Hematopoietic multipotent progenitor cell treated with erythropoietin and hydrocortisone succinate and interleukin-3 and kit ligand, for 8 days (in vitro differentiated cells): ENCODE measurements at regions not wholly inside any gene's neighbourhood (a gene's known extent, or its start where the extent isn't known, plus 50 kb on each side); places are given as distances from the start of the nearest gene placed in this dataset.

Source experiments
- DNase-seq: peaks from one replicate; pipeline ENCODE4 v3.0.0-alpha.2; 2015

DNA sequence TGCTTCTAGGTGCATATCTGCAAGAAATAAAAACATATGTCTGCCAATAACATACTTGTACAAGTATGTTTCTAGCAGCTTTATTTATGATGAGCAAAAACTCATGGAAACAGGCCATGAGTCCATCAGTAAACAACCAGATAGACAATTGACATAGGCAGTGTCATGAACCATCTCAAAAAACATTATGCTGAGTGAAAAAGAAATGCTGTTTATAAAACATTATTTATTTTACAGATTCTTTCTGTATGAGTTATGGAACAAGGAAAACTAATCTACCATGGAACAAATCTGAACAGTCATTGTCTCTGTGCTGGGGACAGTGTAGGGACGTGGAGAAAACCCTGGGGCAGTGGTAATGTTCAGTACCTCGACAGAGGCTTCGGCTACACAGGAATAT lies 283.9 kb downstream of the UQCRFS1 start:
- no peak for DNase-seq

DNA sequence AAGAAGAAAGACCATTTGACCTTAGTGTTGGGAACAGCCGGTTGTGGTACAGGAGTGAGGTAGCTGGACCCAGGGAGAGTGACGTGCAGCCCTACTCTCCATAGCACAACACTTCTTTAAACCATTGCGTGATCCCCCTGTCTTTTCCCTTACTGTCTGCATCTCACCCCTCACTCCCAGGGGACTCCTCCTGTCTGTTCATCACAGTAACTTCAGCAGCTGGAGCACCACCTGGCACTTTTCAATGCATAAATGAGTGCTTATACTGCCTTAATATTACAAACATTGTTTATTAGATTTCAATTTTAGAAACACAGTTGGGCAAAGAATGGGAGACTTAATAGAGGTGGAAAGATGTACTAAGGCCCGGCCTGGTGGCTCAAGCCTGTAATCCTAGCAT lies 285.5 kb downstream of the UQCRFS1 start:
- no peak for DNase-seq

DNA sequence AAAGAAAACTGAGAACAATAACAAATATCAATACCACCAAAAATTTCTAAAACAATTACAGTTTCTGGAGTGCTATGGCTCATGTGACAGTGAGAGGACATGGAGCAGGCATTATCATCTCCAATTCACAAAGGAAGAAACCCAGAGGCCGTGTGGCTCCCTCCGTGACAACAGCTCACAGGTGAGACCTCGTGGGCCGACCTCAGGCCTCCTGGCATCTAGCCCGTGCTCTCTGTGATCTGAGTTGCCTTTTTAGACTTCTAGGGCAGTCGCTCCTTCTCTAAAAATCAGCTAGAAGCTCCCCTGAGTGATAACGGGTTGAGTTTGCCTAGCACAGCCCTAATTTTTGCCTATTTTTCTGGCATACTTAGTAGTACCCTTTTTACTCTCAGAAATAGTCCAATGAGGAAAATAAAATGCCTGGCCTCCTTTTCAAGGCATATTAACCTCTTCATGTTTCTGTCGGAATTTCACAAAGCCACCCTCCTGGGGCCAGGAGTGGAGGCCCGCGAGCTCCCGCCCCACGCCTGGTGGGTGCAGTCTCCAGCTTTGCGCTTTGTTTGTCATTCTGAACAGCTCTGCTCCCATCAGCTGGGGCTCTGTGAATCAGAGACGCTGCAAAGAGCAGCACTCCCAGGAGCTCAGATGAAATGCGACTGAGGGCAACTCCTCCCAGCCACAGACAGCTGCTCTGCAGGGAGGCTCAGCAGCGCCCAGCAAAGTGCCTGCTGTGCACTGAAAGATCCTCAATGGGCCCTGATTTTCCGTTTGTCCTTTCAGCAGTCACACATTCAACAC lies 292.5 kb downstream of the UQCRFS1 start:
- DNase-seq: no peak

DNA sequence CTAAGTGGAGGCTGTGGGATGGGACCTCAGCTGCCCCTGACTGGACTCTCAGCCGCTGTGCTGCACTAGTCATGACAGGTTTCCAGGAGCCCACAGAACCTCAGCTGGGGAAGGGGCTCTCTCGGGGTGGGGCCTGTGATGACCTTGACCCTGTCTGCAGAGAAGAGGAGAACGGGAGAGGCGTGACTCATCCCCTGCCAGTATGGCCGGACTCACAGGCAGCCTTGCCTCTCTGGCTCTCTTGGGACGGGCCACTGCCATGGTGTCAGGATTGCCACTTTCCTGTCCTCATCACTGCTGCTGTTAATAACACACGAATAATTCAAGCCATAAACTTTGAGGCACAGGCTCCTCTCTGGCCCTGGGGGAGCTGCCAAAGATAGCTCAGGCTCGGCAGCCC lies 295.3 kb downstream of the UQCRFS1 start:
- no peak for DNase-seq

DNA sequence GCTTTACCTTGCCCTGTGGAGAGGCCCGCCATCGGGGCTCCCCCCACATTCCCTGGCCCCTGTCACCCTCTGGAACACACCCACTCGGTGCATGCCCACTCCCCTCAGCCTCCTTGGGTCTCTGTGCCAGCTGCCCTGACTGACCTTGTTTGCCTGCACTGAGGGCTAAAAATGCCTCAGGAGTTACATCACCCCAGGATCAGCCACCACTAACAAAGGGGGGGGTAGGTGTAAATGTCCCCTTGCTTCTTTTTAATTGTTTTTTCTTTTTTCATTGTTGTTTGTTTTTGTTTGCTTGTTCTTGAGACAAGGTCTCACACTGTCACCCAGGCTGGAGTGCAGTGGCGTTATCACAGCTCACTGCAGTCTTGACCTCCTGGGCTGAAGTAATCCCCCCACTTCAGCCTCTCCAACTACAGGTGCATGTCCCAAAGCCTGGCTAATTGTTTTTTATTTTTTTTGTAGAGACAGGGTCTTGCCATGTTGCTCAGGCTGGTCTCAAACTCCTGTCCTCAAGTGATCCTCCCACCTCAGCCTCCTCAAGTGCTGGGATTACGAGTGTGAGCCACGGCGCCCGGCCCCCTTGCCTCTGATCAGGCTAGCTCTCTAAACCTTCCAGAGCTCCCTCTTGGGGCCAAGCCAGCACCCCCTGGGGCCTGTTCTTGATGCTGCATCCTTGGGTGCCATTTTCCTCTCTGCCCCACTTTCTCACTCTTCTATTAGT lies 297.1 kb downstream of the UQCRFS1 start:
- DNase-seq: no peak

DNA sequence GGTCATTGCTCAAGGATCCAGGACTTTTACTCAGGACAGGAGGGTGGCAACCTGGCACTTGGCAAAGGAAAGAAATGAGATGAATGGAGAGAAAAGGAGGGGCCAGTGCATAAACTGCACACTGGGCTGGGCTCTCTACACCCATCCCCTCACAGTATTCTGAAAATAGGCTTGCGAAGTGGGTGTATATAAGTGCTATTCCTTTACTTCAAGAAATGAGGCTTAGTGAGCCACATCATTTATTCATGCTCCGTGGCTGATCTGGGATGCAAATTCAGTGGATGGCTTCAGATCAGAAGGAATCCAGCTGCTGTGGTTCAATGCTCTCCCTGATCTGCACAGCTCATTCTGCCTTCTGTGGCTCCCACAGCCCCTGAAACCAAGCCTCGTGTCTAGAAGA lies 297.7 kb downstream of the UQCRFS1 start:
- no peak for DNase-seq

DNA sequence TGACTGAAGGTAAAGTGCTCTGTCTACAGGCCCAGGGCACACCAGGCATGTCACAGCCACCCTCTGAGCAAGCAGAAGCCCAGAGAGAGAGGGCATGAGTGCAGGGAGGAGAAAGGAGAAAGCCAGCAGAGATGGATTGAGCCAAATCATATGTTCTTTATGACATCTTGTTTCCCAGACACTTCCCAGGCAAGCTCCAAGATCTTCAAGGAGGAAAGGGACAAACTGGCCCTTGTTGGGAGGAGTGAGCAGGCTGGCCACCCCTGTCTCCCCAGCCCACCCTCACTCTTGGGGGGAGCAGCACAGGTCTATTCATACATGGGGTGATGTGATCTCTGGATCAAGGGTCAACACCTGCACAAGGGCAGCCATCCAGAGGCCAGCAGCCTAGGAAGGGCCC lies 298.8 kb downstream of the UQCRFS1 start:
- DNase-seq: no peak

DNA sequence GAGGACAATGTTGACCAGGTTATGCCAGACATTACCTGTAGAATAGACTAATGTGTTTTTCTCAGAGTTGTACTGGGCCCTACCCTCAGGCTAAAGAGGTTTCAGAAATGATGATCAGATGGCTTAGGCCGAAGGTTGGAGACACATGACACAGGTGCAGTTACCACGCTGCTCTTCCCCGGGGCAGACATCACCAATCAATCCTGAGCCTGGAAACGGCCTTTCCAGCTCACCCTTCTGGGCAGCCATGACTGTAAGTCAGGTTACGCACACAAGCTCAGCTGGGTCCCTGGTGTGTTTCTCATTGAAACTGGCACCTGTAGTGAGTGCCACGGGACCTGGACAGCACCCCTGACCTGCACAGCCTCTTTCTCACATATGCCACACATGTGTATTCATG lies 299.3 kb downstream of the UQCRFS1 start:
- no peak for DNase-seq

DNA sequence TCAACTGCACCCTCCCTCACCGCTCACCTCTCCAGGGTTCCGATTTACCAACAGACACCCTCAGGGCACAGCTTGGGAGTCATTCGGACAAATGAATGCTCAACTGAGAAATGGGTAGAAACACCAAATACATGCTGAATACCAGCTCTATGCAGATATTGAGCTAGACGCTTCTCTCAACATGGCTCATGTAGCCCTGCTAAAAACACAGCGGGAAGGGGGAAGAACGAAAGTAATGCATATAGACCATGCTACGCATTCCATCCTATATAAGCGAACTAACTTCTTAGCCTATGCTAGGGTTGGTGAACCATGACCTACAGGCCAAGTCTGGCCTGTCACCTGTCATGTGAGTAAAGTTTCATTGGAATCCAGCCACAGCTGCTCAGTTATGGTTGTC lies 304.0 kb downstream of the UQCRFS1 start:
- no peak for DNase-seq

DNA sequence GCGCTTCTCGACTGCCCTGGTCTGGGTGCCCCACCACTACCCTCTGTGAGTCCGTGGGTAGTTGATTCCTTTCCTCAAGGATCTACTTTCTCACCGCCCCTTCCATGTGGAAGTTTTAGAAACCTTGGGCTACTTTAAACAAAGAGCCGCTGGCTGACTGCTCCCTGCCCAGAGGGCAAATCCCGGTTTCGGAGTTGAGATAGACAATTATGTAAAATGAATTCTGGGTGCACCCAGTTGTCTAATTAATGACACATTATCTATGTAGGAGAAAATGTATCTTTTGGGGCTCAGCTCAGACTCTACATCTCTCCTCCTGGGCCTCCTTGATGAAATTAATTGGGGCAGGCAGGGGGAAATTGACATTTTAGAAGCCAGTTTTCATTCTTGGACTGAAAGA lies 305.4 kb downstream of the UQCRFS1 start:
- no peak for DNase-seq

DNA sequence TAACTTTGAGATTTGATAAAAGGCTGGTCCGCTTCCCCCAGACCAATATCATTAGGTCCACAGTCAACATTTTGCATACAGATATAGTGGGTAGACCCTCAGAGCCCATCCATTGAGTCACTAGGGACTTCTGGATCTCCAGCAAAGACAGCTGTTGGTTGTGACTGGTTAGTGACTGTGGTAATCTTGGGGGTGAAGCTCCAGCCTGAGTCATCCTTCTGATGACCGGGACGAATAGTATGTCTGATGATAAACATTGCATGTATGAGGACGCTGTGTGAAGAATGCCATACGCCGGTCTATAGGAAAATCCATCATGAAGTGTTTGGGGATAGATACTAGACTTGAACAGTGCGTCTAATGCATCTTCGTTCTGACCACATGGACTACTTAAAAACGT lies 307.0 kb downstream of the UQCRFS1 start:
- no peak for DNase-seq

DNA sequence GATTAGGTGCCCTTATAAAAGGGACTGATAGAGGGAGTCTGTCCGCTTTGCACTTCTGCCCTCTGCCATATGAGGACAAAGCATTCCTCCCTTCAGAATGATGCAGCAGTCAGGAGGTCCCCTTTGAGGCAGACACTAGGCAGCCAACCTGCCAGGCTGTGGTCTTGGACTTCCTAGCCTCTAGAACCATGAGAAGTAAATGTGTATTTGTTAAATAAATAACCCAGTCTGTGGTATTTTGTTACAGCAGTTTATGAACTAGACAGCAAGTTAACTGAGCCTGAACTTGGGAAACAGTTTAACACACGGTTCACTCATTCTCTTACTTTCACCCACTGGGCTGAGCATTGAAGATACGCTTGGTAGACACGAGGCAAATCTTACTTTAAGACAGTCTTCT lies 313.2 kb downstream of the UQCRFS1 start:
- DNase-seq: no peak

DNA sequence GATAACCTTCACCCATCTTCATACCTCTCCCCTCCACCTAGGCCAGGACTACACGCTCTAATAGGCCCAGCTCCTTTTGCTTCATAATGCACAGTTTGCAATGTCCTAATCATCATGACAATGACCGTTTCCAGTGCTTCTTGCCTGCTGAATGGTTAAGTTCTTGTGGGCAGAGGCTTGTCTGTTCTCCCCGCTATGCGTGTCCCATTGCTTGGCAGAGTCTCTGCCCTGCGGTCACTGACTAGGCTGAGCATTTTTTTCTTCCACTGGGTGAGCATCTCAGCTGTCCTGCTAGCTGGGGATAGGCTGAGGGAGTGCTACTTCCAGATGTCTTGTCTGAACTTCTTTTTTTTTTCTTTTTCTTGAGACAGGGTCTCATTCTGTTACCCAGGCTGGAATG lies 314.7 kb downstream of the UQCRFS1 start:
- no peak for DNase-seq

DNA sequence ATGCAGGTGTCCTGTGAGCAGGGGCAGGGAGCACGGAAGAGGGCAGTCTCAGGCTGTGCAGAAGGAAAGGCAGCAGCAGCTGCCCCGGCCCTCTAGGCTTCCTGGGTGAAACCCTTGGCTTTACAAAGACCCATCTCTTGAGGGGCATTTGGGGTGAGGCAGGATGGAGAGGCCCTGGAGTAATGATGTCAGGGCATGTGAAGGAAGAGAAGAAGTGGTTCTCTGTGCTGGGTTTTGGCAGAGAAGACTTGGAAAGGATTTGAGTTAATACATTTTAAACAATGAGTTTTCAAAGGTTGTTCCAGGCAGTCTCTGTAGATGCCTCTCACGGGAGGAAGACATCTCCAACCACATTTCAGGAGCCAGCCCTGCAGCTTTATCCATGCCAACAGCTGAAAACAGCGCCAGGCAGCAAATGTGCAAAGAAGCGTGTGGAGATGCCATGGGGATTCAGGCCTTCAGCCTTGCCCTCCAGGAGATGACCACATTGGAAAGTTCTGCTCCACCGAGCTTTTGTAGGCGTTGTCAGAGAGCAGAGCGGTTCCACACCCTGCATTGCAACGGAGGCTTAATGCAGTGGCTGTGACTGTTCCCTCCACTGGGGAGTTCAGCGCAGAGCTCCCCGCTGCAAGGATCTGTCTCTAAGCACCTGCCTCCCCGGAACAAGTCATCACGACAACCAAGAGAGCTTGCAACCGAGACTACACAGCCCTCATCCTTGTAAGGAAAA lies 322.8 kb downstream of the UQCRFS1 start:
- DNase-seq: no peak

DNA sequence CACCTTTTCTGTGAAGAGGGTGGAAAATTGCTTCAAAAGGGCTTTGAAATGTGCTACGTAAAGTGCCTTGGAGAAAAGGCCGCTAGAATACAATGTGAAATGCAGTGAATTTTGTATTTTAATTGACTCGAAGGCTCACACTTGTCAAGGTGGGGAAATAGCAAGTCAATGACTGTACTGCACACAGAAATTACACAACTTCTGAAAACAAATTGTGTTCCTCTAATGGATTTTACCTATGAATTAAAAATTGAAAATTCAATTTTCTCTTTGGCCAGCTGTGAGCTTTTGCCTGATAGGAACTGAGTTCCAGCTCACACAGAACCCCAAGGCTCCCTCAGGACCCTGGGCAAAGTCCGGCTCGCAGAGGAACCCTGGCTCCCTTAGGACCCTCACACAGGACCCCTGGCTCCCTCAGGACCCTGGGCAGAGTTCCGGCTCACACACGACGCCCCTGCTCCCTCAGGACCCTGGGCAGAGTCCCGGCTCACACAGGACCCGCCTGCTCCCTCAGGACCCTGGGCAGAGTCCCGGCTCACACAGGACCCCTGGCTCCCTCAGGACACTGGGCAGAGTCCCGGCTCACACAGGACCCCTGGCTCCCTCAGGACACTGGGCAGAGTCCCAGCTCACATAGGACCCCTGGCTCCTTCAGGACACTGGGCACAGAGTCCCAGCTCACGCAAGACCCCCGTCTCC lies 324.9 kb downstream of the UQCRFS1 start:
- no peak for DNase-seq

DNA sequence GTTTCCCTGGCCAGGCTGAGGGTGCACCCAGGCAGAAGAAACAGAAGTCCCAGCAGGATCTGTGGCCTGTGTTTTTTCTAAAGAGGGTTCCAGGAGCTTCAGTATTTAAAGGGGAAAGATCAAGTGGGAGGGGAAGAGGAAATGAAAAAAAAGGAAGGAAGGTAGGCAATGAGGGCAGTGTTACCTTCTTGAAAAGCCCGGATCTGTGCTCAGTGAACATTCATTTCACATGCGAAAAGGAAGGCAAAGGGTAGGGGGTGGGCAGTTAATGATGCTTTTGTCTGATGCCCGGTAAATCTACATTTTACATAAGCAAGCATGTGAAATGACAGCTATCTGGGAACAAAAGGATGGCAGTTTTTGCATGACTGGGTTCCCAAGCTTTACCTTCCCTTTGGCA lies 326.2 kb downstream of the UQCRFS1 start:
- no peak for DNase-seq

DNA sequence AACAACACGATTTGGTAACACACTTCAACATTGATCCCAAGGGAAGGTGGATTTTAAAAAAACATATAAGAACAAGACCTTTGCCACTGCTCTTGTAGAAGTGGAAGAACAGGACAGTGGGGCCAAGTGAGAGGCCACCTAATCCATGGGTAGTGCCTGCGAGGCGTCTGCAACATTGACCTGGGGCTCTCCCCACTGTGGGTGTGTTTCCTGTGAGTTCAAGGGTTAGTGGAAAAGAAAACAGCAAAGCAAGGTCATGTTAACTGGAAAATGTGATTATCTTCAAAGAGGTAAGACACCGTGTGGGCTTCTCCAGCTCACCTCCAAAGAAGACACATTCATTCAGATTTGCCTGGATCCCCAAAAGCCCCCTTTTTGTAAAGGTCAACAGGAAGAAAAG lies 327.0 kb downstream of the UQCRFS1 start:
- DNase-seq: no peak

DNA sequence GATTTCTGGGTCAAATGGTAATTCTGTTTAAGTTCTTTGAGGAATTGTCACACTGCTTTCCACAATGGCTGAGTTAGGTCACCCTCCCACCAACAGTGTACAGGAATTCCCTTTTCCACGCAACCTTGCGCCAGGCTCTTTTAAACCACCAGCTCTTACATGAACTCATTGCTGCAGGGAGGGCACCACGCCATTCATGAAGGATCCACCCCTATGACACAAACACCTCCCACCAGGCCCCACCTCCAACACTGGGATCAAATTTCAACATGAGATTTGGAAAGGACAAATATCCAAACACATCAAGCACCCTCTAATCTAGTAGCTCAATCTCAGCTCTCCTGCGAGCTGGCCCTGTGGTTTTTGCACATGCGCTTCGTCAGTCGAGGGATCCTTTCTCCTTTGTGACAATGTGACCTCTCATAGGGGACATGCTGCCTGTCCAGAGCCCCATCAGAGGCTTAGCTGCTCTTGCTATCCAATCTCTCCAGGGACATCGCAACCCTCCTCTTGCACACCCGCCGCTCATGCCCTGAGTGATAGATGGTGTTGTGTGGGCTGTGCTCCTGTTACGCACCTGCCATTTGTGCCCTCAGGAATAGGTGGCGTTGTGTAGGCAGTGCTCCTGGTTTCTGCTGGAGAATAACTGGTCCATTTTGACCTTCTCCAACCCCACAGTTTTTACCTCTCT lies 328.0 kb downstream of the UQCRFS1 start:
- DNase-seq: no peak

DNA sequence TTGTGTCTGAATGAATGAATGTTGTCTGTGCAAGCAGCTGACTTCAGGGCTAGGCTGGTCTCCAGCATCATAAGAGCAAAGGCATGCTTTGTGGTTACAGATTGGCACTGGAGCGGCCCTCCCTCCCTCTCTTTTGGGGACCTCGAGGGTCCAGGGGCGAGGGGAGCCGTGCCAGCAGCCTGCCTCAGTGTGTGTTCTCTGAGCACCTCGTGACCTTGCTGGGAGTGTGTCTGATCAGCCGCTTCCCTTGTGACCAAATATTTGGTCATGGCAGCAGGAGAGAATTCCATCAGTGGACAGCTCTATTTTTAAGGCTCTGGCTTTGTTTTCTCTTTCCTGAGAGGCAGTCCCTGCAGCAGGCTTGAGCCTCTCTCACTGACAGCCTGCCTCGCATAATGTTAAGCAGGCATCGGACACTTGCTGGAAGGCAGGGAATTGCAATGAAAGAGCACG lies 329.7 kb downstream of the UQCRFS1 start:
- DNase-seq: no peak

DNA sequence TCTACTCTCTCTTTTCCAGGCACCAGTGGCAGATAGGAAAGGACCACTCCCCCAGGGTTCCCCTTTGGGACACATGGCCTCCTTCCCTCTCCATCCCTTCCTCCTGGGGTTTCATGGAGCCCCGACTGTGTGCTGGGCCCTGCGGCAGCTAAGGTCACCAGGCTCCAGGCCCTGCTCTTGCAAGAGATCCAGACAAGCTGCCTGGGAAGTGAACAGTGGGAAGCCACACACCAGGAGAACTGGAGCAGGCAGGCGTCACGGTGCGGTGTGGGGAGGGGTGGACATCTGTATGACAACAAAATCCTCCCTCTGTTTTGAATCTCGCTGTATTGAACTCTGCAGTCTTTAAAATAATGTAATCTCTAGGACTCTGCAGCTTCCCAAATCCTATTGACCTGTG lies 330.1 kb downstream of the UQCRFS1 start:
- DNase-seq: no peak

DNA sequence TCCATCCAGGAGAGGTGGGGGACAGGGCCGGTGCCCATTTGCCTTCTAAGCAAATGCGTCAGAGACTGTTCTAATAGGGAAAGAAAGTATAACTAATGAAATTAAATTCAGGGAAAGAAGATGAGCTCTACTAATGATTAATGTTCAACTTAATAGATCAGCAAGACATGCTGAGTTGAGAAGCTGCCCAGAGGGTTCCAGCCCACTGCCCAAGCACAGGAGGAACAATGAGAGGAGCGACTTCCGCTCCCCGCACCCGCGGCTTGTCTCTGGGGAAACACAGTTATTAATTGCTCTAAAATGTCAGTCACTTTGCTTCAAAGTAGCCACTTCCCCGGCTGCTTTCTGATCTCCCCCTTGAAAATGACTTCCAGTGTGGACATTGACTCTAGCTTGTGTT lies 331.3 kb downstream of the UQCRFS1 start:
- DNase-seq: no peak

DNA sequence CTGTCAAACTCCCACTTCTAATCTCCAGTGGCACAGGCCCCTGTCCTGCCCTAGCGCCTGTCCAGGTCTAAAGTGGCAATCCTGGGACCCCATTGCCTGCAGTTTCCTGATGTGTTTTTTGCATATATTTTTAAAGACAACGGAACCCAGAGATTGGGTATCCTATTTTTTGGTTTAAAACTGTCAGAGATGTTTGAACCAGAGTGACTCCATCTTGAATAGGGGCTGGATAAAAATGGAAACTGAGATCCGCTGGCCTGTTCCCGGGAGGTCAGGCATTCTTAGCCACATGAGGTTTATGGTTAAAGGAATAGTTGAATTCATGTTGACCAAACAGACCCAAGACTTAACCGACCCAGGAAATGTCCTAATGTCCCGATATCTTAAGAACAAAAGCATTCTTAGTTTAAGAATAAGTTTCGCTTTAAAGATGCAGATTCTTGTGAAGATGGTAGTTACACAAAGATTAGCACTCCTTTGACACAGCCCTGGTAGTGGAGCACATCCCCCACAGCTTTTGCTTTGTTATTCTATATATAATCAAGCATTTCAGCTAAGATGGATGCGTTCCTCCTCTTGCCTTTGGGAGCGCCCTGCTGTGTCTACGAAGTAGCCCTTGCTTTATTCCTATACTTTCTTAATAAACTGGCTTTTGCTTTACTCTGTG lies 332.1 kb downstream of the UQCRFS1 start:
- DNase-seq: no peak
